A549 (cell line): ENCODE measurements at regions not wholly inside any gene's neighbourhood (a gene's known extent, or its start where the extent isn't known, plus 50 kb on each side); places are given as distances from the start of the nearest gene placed in this dataset.

Experiments
- ATAC-seq, 2 experiments: fragments of 200-7000 bp in 1 of 2; fragments of >200 bp in 1 of 2; cut with Nextera tagmentation in 1 of 2; cut with Tn5 transposase in 1 of 2; 3 replicates each; pipeline versions ENCODE4 v1.8.0 to v1.9.1; 2018 to 2020; ENCODE audit warnings: mild to moderate bottlenecking in 1 of 2, moderate library complexity in 1 of 2
- CTCF ChIA-PET: fragments of 300-600 bp; sonication (Branson Sonifier 250); formaldehyde crosslinking; extraction: SDS; loops from one replicate; lab custom pipeline; 2021; ENCODE audit warnings: antibody characterized with exemption, inconsistent platforms; lab: Yijun Ruan, JAX
- POLR2A ChIA-PET: fragments of 350-600 bp; formaldehyde crosslinking; extraction: SDS; loops from one replicate; lab custom pipeline; 2021; ENCODE audit warnings: antibody characterized with exemption, inconsistent platforms; lab: Yijun Ruan, JAX
- DNase-seq, 2 experiments: peaks; one replicate each; pipeline versions ENCODE4 v3.0.0 to v3.0.0-alpha.2; 2011 to 2016; ENCODE audit warnings: low read depth in 1 of 2, low spot score in 1 of 2
- FAIRE-seq: peaks from 2 replicates; lab custom pipeline; 2011; peaks lifted over from hg19 to GRCh38; lab: Jason Lieb, UNC
- H3K27ac ChIP-seq, 2 experiments: fragments of >200 bp; sonication (Bioruptor Twin); formaldehyde crosslinking; 3 replicates each; pipeline ENCODE4 v1.5.1; 2016 to 2017
- H3K4me1 ChIP-seq: fragments of >200 bp; sonication (Bioruptor Twin); formaldehyde crosslinking; 3 replicates; pipeline ENCODE4 v1.6.1; 2016
- H3K4me2 ChIP-seq: fragments of >200 bp; sonication (Bioruptor Twin); formaldehyde crosslinking; 3 replicates; pipeline ENCODE4 v1.6.1; 2016
- H3K4me3 ChIP-seq: fragments of >200 bp; sonication (Bioruptor Twin); formaldehyde crosslinking; 3 replicates; pipeline ENCODE4 v1.5.1; 2016
- H3K9me3 ChIP-seq: fragments of >200 bp; sonication (Bioruptor Twin); formaldehyde crosslinking; 3 replicates; pipeline ENCODE4 v1.6.1; 2016
- BHLHE40 ChIP-seq: IDR thresholded peaks from 2 replicates; pipeline ENCODE4 v1.6.1; 2012; ENCODE audit warnings: low read depth, low read length, inconsistent platforms
- CBX8 ChIP-seq: fragments of 200-600 bp; sonication (generic); IDR thresholded peaks from 2 replicates; pipeline ENCODE4 v1.6.1; 2016
- CHD2 ChIP-seq: fragments of 150-350 bp; IDR thresholded peaks from 2 replicates; pipeline ENCODE4 v1.6.1; 2014; ENCODE audit warnings: low read length; ENCODE audit not compliant: partially characterized antibody
- CHD4 ChIP-seq: fragments of 200-600 bp; sonication (generic); IDR thresholded peaks from 2 replicates; pipeline ENCODE4 v1.6.1; 2016; ENCODE audit warnings: antibody characterized with exemption, mild to moderate bottlenecking, borderline replicate concordance
- EP300 ChIP-seq, 2 experiments: fragments of >200 bp; sonication (Bioruptor Twin); formaldehyde crosslinking; IDR thresholded peaks; 2 replicates in 1 of 2; 3 replicates in 1 of 2; pipeline ENCODE4 v1.6.1; 2016 to 2017
- FOSL2 ChIP-seq, 2 experiments: fragments of 450-650 bp in 1 of 2; fragments of >200 bp in 1 of 2; sonication (Bioruptor Twin) in 1 of 2; formaldehyde crosslinking; IDR thresholded peaks; 2 replicates each; pipeline versions ENCODE4 v1.5.0 to v1.6.1; 2016 to 2020; ENCODE audit warnings: mild to moderate bottlenecking in 1 of 2, moderate library complexity in 1 of 2
- HOXB5 ChIP-seq: fragments of 250-450 bp; sonication (Bioruptor Pico); IDR thresholded peaks from 2 replicates; pipeline ENCODE4 v1.5.0; 2020; ENCODE audit warnings: mild to moderate bottlenecking, moderate library complexity
- KDM1A ChIP-seq: fragments of 200-600 bp; sonication (generic); IDR thresholded peaks from 2 replicates; pipeline ENCODE4 v1.6.1; 2016; ENCODE audit warnings: low read depth, mild to moderate bottlenecking
- KDM5A ChIP-seq: fragments of 200-600 bp; sonication (generic); IDR thresholded peaks from 2 replicates; pipeline ENCODE4 v1.6.1; 2016; ENCODE audit warnings: antibody characterized with exemption, mild to moderate bottlenecking
- MAFK ChIP-seq: fragments of 450-650 bp; IDR thresholded peaks from 2 replicates; pipeline ENCODE4 v1.6.1; 2014; ENCODE audit not compliant: partially characterized antibody
- MAZ ChIP-seq: fragments of 150-350 bp; IDR thresholded peaks from 2 replicates; pipeline ENCODE4 v1.6.1; 2014; ENCODE audit warnings: antibody characterized with exemption, low read depth, low read length, borderline replicate concordance
- NFE2L2 ChIP-seq: fragments of 150-350 bp; conservative IDR thresholded peaks from 2 replicates; pipeline ENCODE4 v1.6.1; 2014; ENCODE audit warnings: low read length
- NPAS2 ChIP-seq: fragments of 250-450 bp; sonication (Bioruptor Pico); IDR thresholded peaks from 2 replicates; pipeline ENCODE4 v1.8.0; 2022; ENCODE audit warnings: mild to moderate bottlenecking, moderate library complexity, borderline replicate concordance
- NR3C1 ChIP-seq: fragments of >200 bp; sonication (Bioruptor Twin); formaldehyde crosslinking; IDR thresholded peaks from 3 replicates; pipeline ENCODE4 v1.6.1; 2017
- PHF8 ChIP-seq: fragments of 200-600 bp; sonication (generic); IDR thresholded peaks from 2 replicates; pipeline ENCODE4 v1.6.1; 2016; ENCODE audit warnings: low read depth, mild to moderate bottlenecking, antibody characterized with exemption, moderate library complexity, borderline replicate concordance
- POLR2AphosphoS2 ChIP-seq: conservative IDR thresholded peaks from 2 replicates; pipeline ENCODE4 v1.6.1; 2012; ENCODE audit warnings: low read length, improper control_type of control experiment, inconsistent platforms
- RAD21 ChIP-seq, 2 experiments: fragments of >200 bp in 1 of 2; sonication (Bioruptor Twin) in 1 of 2; formaldehyde crosslinking in 1 of 2; IDR thresholded peaks in 1 of 2; conservative IDR thresholded peaks in 1 of 2; 2 replicates in 1 of 2; 3 replicates in 1 of 2; pipeline ENCODE4 v1.6.1; 2012 to 2018; ENCODE audit warnings: inconsistent platforms in 1 of 2
- RCOR1 ChIP-seq: fragments of 150-350 bp; IDR thresholded peaks from 2 replicates; pipeline ENCODE4 v1.6.1; 2014; ENCODE audit warnings: antibody characterized with exemption, low read length, low read depth
- RNF2 ChIP-seq: fragments of 200-600 bp; sonication (generic); IDR thresholded peaks from 2 replicates; pipeline ENCODE4 v1.6.1; 2016; ENCODE audit warnings: low read depth, mild to moderate bottlenecking, antibody characterized with exemption, moderate library complexity, borderline replicate concordance
- SMC3 ChIP-seq: fragments of >200 bp; sonication (Bioruptor Twin); formaldehyde crosslinking; IDR thresholded peaks from 3 replicates; pipeline ENCODE4 v1.6.1; 2018; ENCODE audit warnings: inconsistent platforms
- SREBF2 ChIP-seq: fragments of 450-650 bp; IDR thresholded peaks from 2 replicates; pipeline ENCODE4 v1.6.1; 2014; ENCODE audit warnings: mild to moderate bottlenecking, moderate library complexity
- TFCP2L1 ChIP-seq: fragments of 250-450 bp; sonication (Bioruptor Pico); IDR thresholded peaks from 2 replicates; pipeline ENCODE4 v1.5.0; 2021; ENCODE audit warnings: mild to moderate bottlenecking
- ZC3H11A ChIP-seq: fragments of 450-650 bp; IDR thresholded peaks from 2 replicates; pipeline ENCODE4 v1.6.1; 2014; ENCODE audit warnings: antibody characterized with exemption, mild to moderate bottlenecking
- ZFP36 ChIP-seq: fragments of 450-650 bp; IDR thresholded peaks from 2 replicates; pipeline ENCODE4 v1.6.1; 2014; ENCODE audit warnings: borderline replicate concordance; ENCODE audit not compliant: partially characterized antibody
- ZSCAN20 ChIP-seq: fragments of 250-450 bp; sonication (Bioruptor Pico); IDR thresholded peaks from 2 replicates; pipeline ENCODE4 v1.8.0; 2022; ENCODE audit warnings: mild to moderate bottlenecking, moderate library complexity
- WGBS: methylation state at CpG from one replicate; pipeline ENCODE4 v1.1.6; 2017; ENCODE audit errors: missing lambda C conversion rate; 5-methylcytosine and 5-hydroxymethylcytosine counted together
- TF ChIP-seq, protein P1 (sequence below): fragments of 200-600 bp; sonication (generic); IDR thresholded peaks from 2 replicates; pipeline ENCODE4 v1.6.1; 2016; ENCODE audit warnings: antibody characterized with exemption, mild to moderate bottlenecking, moderate library complexity
- TF ChIP-seq, protein P2 (sequence below): fragments of >200 bp; sonication (Bioruptor Twin); formaldehyde crosslinking; IDR thresholded peaks from 3 replicates; pipeline ENCODE4 v1.6.1; 2016
- TF ChIP-seq, protein P3 (sequence below): IDR thresholded peaks from 2 replicates; pipeline ENCODE4 v1.6.1; 2012
- TF ChIP-seq, protein P4 (sequence below): fragments of 150-350 bp; IDR thresholded peaks from 2 replicates; pipeline ENCODE4 v1.6.1; 2014; ENCODE audit warnings: low read depth, mild to moderate bottlenecking, low read length
- TF ChIP-seq, protein P5 (sequence below): IDR thresholded peaks from 2 replicates; pipeline ENCODE4 v1.6.1; 2012

DNA sequence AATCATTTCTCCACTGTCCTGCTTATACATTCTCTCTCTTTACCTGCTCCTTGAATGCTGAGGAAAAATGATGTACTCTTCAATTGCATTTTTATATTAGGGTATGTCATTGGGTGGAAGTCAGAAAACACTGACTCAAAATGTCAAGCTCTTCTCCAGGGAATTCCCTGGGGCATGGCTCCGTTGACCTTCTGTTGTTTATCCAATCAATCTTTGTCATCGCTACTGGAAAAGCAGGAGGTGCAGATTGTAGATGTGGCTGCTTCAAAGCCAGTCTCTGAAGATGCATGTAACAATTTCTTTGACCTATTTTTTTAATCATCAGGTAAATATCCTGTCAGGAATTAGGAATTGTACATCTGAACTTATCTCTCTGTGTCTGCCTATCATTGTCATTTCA is 63.9 kb upstream of the TENT5A start:
- ChIA-PET CTCF (no interaction called here), POLR2A (no interaction called here)
- H3K4me2 ChIP-seq, result no peak overlapping the region
- TF ChIP-seq, protein P1, sequence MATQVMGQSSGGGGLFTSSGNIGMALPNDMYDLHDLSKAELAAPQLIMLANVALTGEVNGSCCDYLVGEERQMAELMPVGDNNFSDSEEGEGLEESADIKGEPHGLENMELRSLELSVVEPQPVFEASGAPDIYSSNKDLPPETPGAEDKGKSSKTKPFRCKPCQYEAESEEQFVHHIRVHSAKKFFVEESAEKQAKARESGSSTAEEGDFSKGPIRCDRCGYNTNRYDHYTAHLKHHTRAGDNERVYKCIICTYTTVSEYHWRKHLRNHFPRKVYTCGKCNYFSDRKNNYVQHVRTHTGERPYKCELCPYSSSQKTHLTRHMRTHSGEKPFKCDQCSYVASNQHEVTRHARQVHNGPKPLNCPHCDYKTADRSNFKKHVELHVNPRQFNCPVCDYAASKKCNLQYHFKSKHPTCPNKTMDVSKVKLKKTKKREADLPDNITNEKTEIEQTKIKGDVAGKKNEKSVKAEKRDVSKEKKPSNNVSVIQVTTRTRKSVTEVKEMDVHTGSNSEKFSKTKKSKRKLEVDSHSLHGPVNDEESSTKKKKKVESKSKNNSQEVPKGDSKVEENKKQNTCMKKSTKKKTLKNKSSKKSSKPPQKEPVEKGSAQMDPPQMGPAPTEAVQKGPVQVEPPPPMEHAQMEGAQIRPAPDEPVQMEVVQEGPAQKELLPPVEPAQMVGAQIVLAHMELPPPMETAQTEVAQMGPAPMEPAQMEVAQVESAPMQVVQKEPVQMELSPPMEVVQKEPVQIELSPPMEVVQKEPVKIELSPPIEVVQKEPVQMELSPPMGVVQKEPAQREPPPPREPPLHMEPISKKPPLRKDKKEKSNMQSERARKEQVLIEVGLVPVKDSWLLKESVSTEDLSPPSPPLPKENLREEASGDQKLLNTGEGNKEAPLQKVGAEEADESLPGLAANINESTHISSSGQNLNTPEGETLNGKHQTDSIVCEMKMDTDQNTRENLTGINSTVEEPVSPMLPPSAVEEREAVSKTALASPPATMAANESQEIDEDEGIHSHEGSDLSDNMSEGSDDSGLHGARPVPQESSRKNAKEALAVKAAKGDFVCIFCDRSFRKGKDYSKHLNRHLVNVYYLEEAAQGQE, result no peak
- TF ChIP-seq CHD4 (no peak), PHF8 (no peak), MAFK (no peak), BHLHE40 (no peak), EP300 (IDR thresholded peaks at IDR 0.05) (no peak), HOXB5 (no peak), SREBF2 (no peak), RAD21 (conservative IDR thresholded peaks at IDR 0.05 in 1 of 2, IDR thresholded peaks at IDR 0.05 in 1 of 2) (no peak), KDM1A (no peak), FOSL2 (IDR thresholded peaks at IDR 0.05) (no peak), FOSL2 (CRISPR knock-in tag; IDR thresholded peaks at IDR 0.05) (no peak), NPAS2 (CRISPR knock-in tag) (no peak)
- TF ChIP-seq, protein P2, sequence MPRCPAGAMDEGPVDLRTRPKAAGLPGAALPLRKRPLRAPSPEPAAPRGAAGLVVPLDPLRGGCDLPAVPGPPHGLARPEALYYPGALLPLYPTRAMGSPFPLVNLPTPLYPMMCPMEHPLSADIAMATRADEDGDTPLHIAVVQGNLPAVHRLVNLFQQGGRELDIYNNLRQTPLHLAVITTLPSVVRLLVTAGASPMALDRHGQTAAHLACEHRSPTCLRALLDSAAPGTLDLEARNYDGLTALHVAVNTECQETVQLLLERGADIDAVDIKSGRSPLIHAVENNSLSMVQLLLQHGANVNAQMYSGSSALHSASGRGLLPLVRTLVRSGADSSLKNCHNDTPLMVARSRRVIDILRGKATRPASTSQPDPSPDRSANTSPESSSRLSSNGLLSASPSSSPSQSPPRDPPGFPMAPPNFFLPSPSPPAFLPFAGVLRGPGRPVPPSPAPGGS, result no peak
- TF ChIP-seq, protein P3, sequence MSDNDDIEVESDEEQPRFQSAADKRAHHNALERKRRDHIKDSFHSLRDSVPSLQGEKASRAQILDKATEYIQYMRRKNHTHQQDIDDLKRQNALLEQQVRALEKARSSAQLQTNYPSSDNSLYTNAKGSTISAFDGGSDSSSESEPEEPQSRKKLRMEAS, result no peak
- TF ChIP-seq, protein P4, sequence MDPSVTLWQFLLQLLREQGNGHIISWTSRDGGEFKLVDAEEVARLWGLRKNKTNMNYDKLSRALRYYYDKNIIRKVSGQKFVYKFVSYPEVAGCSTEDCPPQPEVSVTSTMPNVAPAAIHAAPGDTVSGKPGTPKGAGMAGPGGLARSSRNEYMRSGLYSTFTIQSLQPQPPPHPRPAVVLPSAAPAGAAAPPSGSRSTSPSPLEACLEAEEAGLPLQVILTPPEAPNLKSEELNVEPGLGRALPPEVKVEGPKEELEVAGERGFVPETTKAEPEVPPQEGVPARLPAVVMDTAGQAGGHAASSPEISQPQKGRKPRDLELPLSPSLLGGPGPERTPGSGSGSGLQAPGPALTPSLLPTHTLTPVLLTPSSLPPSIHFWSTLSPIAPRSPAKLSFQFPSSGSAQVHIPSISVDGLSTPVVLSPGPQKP, result no peak
- no peaks in the 10 kb centered on the region for H3K9me3 ChIP-seq
- WGBS, result 8% methylated on average over 2 of the region's 2 CpGs
- no peak for DNase-seq
- no peak for FAIRE-seq
- no peak overlapping the region for H3K4me3 ChIP-seq
- no peak overlapping the region for H3K27ac ChIP-seq
- ATAC-seq, result no peak
- no peaks in the 10 kb centered on the region for H3K4me1 ChIP-seq

DNA sequence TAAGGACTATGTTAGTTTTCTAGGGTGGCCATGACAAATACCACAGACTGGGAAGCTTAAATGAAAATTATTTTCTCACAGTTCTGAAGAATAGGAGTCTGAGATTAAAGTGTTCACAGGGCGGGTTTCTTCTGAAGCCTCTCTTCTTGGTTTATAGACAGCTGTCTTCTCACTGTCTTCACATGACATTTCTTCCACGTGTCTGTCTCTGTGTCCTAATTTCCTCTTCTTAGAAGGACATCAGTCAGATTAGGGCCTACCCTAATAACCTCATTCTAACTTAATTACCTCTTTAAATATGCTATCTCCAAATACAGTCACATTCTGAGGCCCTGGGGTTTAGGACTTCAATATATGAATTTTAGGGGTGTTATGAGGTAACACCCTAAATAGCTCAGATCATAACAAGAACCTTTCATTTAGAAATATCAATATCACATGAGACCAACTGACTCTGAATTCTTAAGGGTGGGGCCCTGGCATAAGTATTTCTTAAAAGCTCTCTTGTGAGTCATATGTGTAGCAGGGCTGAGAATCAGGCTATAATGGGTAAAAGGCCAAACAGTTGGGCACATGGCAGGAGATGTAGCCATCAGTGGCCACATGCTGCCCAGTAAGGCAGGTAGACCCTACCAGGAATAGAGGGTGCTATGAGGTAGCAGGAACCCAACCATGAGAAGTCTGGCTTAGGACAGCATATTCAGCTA is 62.0 kb upstream of the TENT5A start:
- no peaks in the 10 kb centered on the region for H3K9me3 ChIP-seq
- DNase-seq, result no peak
- POLR2A ChIA-PET, result no interaction called here
- FAIRE-seq, result no peak
- 46% methylated on average over 2 of the region's 2 CpGs for WGBS
- CTCF ChIA-PET, result no interaction called here
- no peaks in the 10 kb centered on the region for H3K4me1 ChIP-seq
- H3K4me3 ChIP-seq, result no peak overlapping the region
- no peak overlapping the region for H3K27ac ChIP-seq
- TF ChIP-seq ZSCAN20 (CRISPR knock-in tag) (no peak), RNF2 (no peak), ZC3H11A (no peak), MAFK (no peak), POLR2AphosphoS2 (no peak), TFCP2L1 (CRISPR knock-in tag) (no peak), KDM5A (no peak), NR3C1 (no peak), CBX8 (no peak), RCOR1 (no peak), NPAS2 (CRISPR knock-in tag) (no peak), ZFP36 (no peak), MAZ (no peak), RAD21 (conservative IDR thresholded peaks at IDR 0.05 in 1 of 2, IDR thresholded peaks at IDR 0.05 in 1 of 2) (no peak), NFE2L2 (no peak), FOSL2 (IDR thresholded peaks at IDR 0.05) (no peak), FOSL2 (CRISPR knock-in tag; IDR thresholded peaks at IDR 0.05) (no peak), SMC3 (no peak), CHD2 (no peak), BHLHE40 (no peak)
- TF ChIP-seq, protein P5, sequence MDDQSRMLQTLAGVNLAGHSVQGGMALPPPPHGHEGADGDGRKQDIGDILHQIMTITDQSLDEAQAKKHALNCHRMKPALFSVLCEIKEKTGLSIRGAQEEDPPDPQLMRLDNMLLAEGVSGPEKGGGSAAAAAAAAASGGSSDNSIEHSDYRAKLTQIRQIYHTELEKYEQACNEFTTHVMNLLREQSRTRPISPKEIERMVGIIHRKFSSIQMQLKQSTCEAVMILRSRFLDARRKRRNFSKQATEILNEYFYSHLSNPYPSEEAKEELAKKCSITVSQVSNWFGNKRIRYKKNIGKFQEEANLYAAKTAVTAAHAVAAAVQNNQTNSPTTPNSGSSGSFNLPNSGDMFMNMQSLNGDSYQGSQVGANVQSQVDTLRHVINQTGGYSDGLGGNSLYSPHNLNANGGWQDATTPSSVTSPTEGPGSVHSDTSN, result no peak
- ATAC-seq, result no peak
- no peak overlapping the region for H3K4me2 ChIP-seq
